NK-92 (cell line): ENCODE measurements at regions not wholly inside any gene's neighbourhood (a gene's known extent, or its start where the extent isn't known, plus 50 kb on each side); places are given as distances from the start of the nearest gene placed in this dataset.

Experiments used
- DNase-seq: peaks from one replicate; lab custom pipeline; 2025; ENCODE audit not compliant: unreplicated experiment; lab: John Stamatoyannopoulos, UW

DNA sequence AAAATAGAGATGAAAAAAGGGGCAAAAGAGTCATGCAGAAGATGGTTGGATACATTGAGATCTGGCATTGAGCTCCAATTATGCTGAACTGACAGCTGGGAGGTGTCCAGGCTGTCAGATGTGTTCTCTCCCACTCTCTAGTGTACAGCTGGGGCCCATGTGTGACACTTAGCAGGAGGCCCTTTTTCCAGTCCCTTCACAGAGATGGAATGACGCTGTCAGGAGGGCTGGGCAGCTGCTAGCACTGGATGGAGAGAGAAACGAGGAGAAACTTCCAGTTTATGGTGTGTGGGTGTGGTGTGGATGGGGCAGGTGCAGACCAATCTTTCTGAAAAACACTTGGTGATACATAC lies 437.7 kb upstream of the HS6ST1 start:
- DNase-seq: no peak

GRCh38 chr2:128765811-128766210 lies 447.1 kb upstream of the HS6ST1 start:
- no peak for DNase-seq

DNA sequence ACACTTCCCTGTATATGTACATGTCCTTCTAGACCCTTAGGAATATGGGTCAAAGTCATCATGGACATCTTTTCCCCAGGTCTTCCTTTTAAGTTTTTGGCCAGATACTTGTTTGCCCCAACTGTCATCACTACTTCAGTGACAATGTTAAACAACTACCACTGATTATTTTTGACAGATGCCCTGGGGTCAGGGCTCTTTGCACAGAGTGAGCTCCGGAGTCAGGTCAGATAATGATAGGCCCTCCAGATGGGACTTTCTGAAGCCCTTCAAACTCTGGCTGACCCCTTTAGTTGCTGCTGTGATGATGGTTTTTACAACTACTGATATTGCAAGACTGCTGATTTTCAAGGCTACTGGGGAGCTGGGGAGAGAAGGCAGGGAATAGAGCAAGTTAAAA lies 449.4 kb upstream of the HS6ST1 start:
- DNase-seq: no peak

- DNase-seq: no peak
Observed at GRCh38 chr2:128769457-128770142, 450.9 kb upstream of the HS6ST1 start.

GRCh38 chr2:128770143-128771085 lies 451.7 kb upstream of the HS6ST1 start:
- no peak for DNase-seq

DNA sequence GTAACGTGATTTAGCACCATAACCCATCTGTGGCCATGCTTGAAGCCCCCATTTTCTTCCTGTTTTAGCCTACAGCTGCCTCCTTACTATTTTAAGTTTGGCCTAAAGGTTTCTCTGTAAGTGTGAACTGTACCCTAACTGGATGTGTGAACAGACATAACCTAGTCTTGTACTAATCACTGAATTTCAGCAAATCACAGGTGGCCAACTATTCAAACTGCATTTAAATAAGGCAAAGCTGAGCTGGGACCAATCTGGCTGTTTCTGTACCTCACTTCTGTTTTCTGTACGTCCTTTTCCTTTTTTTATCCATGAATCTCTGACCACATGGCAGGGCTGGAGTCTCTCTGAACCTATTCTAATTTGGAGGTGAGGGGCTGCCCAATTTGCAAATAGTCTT lies 452.7 kb upstream of the HS6ST1 start:
- DNase-seq: no peak

DNA sequence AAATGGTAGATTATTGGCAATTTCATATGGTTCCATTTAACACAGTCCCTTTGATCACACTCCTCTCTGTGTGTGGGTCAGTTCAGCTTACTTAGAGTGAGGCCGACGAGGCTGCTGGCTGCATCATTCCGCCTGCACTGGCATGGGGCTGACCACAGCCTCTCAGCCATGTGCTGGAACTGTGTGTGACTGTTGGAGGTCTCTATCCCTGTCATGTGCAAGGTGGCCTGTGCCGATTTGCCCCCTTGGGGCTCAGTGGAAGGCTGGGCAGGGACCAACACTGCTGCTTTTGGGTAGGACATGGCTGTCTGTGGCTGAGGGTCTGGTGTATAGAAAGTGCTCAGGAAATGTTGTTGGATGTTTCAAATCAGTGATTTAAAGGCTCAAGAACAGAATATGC lies 454.0 kb upstream of the HS6ST1 start:
- no peak for DNase-seq

DNA sequence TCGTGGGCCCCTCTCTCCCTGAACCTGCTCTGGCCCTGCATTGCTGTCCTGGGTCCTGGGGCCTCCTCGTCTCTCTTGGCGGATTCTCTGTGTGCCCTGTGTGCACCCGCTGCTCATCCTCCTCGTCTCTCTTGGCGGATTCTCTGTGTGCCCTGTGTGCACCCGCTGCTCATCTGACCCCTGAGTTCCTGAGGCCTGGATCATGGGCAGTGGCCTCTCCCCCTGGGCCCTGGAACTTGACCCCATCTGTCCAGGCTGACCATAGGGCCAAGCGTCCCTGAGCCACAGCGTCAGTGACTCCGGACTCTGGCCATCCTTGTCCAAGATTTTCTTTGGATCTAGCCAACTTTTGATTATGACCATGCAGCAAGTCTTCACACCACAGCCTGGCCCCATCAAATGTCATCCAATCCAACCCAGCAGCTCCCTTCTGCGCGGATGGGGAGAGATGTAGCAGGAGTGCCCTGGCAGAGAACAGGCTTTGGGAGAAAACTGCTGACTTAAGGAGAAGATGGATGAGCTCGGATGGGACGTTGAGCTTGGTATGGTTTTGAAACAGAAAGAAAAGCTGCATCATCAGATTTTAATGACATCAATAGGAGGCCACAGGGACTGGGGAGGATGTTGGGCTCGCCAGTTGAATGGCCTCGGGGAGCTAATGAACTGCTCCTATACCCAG lies 455.1 kb upstream of the HS6ST1 start:
- DNase-seq: no peak

DNA sequence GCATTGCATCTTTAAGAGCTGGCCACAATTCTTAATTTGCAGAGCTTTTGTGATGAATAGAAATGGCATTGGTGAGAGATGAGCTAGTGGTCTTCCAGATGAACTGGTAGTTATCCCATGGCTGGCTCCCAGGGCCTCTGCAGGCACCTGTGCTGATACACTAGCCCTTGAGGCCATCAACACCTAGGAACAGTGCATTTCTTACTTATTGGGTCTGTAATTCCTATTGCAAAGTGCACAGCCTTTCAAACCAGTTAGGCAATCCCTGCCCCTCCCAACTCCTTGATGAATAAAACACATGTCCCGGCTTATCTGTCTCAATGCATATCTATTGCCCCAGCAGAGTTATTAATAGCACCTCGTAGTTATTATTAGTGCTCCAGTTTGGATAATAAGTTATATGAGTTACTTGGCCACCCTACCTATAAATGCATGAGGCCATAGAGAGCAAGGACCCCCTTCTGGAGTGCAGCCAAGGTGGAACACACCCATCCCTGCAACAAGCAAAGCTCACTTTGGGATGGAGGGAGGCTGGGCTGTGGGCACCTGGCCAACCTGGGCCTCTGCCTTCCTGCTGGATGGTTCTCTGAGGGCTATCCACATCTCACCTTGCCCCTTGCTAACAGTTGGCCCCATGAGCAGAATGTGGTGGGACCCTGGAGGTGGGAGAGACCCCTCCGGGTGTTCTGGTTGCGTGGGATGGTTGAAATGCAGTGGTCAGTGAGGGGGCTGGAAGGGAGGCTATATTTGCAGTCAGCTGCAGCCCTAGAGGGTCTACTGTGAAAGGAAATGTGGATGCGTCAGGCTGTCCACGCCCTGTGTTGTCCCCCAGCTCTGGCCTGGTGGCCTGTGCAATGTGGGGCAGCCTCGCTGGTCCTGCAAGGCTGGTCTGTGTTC lies 455.9 kb upstream of the HS6ST1 start:
- no peak for DNase-seq

- no peak for DNase-seq
Observed at GRCh38 chr2:128775217-128775913, 456.7 kb upstream of the HS6ST1 start.

DNA sequence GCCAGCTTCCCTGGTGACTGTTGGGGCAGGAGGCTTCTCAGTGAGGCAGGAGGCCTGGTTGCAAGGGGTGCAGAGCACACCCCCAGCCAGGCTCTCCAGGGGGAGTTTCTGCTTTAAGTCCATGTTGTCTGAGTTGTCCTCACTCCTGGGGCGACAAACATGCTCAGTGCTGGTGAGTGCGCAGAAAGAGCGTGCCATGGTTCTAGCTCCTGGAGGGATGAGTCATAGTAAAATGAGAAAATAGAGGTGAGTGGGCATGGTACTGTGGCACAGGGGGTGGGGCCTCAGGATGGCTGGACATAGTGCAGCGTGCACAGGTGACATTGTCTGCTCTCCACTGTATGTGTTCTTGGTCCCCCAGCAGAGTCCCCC lies 457.2 kb upstream of the HS6ST1 start:
- DNase-seq: no peak

DNA sequence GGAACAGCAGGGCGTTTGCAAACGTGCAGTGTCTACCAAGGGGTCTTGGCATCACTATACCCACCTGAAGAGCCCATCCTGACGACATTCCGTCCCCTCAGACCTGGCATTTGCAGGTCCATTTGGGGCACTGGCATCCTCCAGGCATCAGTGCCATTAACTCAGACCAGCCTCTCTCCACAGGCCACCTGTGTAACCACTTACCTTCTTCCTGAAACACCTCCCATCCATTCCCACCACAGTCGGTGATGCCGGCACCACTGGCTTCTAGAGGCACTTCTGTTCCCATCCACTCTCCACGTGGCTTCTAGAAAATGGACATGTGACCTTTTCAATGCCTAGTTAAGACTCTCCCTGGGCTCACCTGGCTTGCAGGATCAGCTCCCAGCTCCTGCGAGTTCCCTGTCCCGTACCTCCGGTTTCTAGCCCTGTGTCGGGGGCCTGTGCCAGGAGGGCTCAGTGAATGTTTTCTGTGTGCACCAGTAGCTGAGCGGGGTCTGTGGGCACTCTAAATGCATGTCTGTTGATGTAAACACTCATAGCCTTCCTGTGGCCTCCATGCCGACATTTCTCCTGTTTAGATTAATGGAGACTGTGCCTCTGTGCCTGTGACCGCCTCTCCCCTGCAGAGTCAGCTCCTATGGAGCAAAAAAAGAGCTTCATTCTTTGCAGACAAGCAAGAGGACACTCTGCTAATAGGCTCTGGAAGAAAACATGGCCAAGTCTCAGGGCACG lies 458.0 kb upstream of the HS6ST1 start:
- no peak for DNase-seq

- no peak for DNase-seq
Observed at GRCh38 chr2:128777196-128778035, 458.7 kb upstream of the HS6ST1 start.

DNA sequence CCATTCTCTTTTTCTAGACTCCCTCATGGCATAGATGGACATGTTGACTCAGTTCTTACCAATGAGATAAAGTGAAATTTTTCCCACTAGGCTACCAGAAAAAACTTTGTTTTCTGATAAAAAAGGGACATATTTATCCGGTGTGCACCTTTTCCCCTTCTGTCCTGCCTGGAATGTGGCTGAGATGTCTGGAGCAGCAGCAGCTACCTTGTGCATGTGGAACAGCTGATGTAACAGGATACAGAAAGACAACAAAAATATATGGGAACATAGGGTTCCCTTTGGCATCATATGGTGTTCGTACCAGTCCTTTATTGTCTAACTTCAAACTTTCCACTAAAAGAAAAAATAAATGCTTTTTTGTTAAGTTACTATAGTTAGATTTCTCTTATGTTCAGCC lies 460.2 kb upstream of the HS6ST1 start:
- DNase-seq: no peak

DNA sequence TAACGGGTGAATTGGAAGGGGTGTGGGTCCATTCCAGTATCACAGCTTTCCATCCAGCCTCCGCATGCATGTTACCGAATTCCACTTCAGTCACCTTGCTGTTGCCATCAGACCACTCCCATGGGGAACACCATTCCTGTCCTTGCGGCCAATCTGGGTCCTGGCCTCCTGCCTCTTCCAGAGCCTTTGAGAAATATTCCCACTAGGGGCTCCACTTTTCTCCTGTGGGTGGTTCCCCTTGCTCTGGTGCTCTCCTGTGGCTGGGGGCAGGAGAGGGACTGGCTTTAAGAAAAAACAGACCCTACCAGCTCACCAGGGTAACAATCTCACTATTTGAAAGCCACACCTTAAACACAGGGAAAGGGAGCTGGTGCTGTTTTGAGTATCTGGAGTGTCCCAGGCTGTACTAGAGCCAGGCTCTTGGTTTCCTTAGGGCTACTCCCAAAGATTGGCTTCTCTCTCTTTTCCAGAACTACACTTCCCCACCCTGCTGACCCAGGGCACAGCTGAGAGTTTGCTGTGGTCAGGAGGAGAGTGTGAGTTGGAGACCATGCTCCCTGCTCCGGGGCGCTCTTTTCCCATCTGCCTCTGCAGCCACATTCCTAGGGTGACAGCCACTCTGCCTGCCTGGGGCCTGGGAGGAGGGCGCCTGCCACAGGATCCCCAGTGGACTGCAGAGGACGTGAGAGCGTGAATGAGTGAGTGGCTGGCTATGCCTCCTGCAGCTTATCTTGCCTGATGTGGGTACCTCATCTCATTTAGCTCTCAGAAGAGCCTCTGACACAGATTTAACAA lies 460.8 kb upstream of the HS6ST1 start:
- no peak for DNase-seq

DNA sequence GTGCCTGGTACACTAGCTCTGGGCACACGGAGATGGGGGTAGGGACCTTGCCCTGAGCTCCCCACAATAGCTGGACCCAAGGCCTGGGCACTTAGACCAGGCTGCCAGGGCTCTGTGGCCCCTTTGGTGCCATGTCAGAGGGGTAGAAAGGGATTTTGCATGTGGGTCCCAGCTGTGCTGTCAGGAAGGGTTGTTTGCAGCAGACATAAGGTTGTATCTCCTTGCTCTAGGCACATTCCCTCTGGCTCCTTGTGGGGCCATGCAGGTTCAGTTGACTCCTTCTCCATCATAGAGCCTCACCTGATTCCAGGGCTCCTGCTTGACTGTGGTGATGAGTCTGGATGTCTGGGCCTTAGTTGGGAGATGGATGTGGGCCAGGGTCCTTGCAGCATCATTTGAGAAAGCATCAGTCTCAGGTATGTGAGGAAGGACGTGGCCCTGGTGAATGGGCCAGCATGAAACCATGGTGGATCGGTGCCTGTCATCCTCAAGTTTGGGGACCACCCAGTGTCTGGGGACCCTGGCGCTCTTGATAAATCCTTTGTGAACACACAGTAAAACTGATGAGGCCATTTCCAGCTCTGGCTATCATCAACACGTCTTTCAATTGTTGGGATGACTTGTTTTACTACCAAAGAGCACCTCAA lies 461.9 kb upstream of the HS6ST1 start:
- no peak for DNase-seq

- DNase-seq: no peak
Observed at GRCh38 chr2:128781166-128781565, 462.5 kb upstream of the HS6ST1 start.
